PC-3 (cell line): ENCODE measurements at regions not wholly inside any gene's neighbourhood (a gene's known extent, or its start where the extent isn't known, plus 50 kb on each side); places are given as distances from the start of the nearest gene placed in this dataset.

ENCODE experiments used
- ATAC-seq: fragments of 200-7000 bp; cut with Tn5 transposase; 2 replicates; pipeline ENCODE4 v1.9.1; 2020; ENCODE audit warnings: mild to moderate bottlenecking, moderate library complexity
- BruUV-seq: library from RNA; stranded (reverse); fragments of 400-500 nt; replicated peaks from 2 replicates; lab custom pipeline; 2021; lab: Mats Ljungman, UMichigan
- CTCF ChIA-PET: fragments of 300-600 bp; sonication (Branson Sonifier 250); formaldehyde crosslinking; loops from one replicate; lab custom pipeline; 2022; ENCODE audit warnings: antibody characterized with exemption; lab: Charles Lee
- POLR2A ChIA-PET: fragments of 300-600 bp; sonication (Branson Sonifier 250); formaldehyde crosslinking; loops from one replicate; lab custom pipeline; 2022; ENCODE audit warnings: antibody characterized with exemption; ENCODE audit not compliant: unreplicated experiment; lab: Charles Lee
- DNase-seq: peaks from one replicate; pipeline ENCODE4 v3.0.0-alpha.2; 2015
- H2AFZ ChIP-seq: fragments of 300-600 bp; sonication (generic); 2 replicates; pipeline ENCODE4 v1.6.0; 2016; ENCODE audit warnings: antibody characterized with exemption, low read length
- H3F3A ChIP-seq: fragments of 300-600 bp; sonication (generic); one replicate; pipeline ENCODE4 v1.6.0; 2017; ENCODE audit warnings: antibody characterized with exemption, low read length, control low read depth, mild to moderate bottlenecking; ENCODE audit not compliant: unreplicated experiment
- H3K27ac ChIP-seq: fragments of 300-600 bp; sonication (generic); 2 replicates; pipeline ENCODE4 v1.5.1; 2016; ENCODE audit warnings: mild to moderate bottlenecking, low read length
- H3K27me3 ChIP-seq: fragments of 300-600 bp; sonication (generic); 2 replicates; pipeline ENCODE4 v1.6.1; 2016; ENCODE audit warnings: low read length, mixed read lengths
- H3K36me3 ChIP-seq: fragments of 300-600 bp; sonication (generic); 2 replicates; pipeline ENCODE4 v1.6.1; 2016; ENCODE audit warnings: low read depth, mixed run types, low read length, mixed read lengths
- H3K4me1 ChIP-seq: fragments of 300-600 bp; sonication (generic); 2 replicates; pipeline ENCODE4 v1.5.1; 2016; ENCODE audit warnings: low read length; ENCODE audit not compliant: insufficient read depth
- H3K4me2 ChIP-seq: fragments of 300-600 bp; sonication (generic); 2 replicates; pipeline ENCODE4 v1.6.0; 2016; ENCODE audit warnings: low read length
- H3K4me3 ChIP-seq: fragments of 300-600 bp; sonication (generic); 2 replicates; pipeline ENCODE4 v1.5.1; 2016; ENCODE audit warnings: mild to moderate bottlenecking, low read length, mixed read lengths
- H3K79me2 ChIP-seq: fragments of 300-600 bp; sonication (generic); 2 replicates; pipeline ENCODE4 v1.6.1; 2017; ENCODE audit warnings: low read length, mixed read lengths
- H3K9ac ChIP-seq: fragments of 300-600 bp; sonication (generic); 2 replicates; pipeline ENCODE4 v1.6.0; 2016; ENCODE audit warnings: mild to moderate bottlenecking, low read length
- H3K9me2 ChIP-seq: fragments of 300-600 bp; sonication (generic); replicated peaks from 2 replicates; pipeline ENCODE4 v1.6.1; 2016; ENCODE audit warnings: mixed run types, low read length, mixed read lengths
- H3K9me3 ChIP-seq: fragments of 300-600 bp; sonication (generic); 2 replicates; pipeline ENCODE4 v1.6.1; 2016; ENCODE audit warnings: low read length, mixed read lengths
- H4K20me1 ChIP-seq: fragments of 300-600 bp; sonication (generic); 2 replicates; pipeline ENCODE4 v1.6.1; 2016; ENCODE audit warnings: low read length, mixed read lengths
- CTCF ChIP-seq: fragments of 300-600 bp; sonication (generic); conservative IDR thresholded peaks from 2 replicates; pipeline ENCODE4 v1.5.1; 2017; ENCODE audit warnings: antibody characterized with exemption, low read depth, mild to moderate bottlenecking, low read length
- EZH2 ChIP-seq: fragments of 300-600 bp; sonication (generic); IDR thresholded peaks from one replicate; pipeline ENCODE4 v1.6.1; 2017; ENCODE audit warnings: antibody characterized with exemption, mild to moderate bottlenecking, low read length; ENCODE audit not compliant: unreplicated experiment
- EZH2phosphoT487 ChIP-seq: fragments of 300-600 bp; sonication (generic); IDR thresholded peaks from 2 replicates; pipeline ENCODE4 v1.6.1; 2018; ENCODE audit warnings: mild to moderate bottlenecking, antibody characterized with exemption, low read length, borderline replicate concordance
- intact Hi-C: fragments of 100-400 bp; cut with micrococcal nuclease; formaldehyde crosslinking; loops from 2 replicates; pipeline ENCODE4 v1.9.0; 2023

- no peaks in the 10 kb centered on the region for H4K20me1 ChIP-seq
- H3K9me2 ChIP-seq: no peaks in the 10 kb centered on the region
- no peak overlapping the region for H3K27ac ChIP-seq
- H3K36me3 ChIP-seq: no peaks in the 10 kb centered on the region
- no peaks in the 10 kb centered on the region for H3K4me1 ChIP-seq
- TF ChIP-seq EZH2: no peak
- TF ChIP-seq CTCF: no peak
- TF ChIP-seq EZH2phosphoT487: no peak
- no peaks in the 10 kb centered on the region for H3F3A ChIP-seq
- no peak overlapping the region for H3K9ac ChIP-seq
- no peak overlapping the region for H2AFZ ChIP-seq
- ChIA-PET CTCF (no interaction called here), POLR2A (no interaction called here)
- no peak overlapping the region for H3K4me2 ChIP-seq
- ATAC-seq: 0 out of 2 replicates have a peak, but pooled peaks have one; percentile 29
- no peak overlapping the region for H3K4me3 ChIP-seq
- no peak for DNase-seq
- H3K27me3 ChIP-seq: no peaks in the 10 kb centered on the region
- no peaks in the 10 kb centered on the region for H3K9me3 ChIP-seq
- no peaks in the 10 kb centered on the region for H3K79me2 ChIP-seq
- intact Hi-C loops: loop anchor here (1.0 kb wide), 1 partner anchor 55 kb away; no protein-coding TSS in a partner anchor
- no TSS peak for BruUV-seq
Measured at GRCh38 chr7:89826557-89826956, 327.7 kb upstream of the STEAP1 start.

- Histone ChIP-seq H3K36me3 (no peaks in the 10 kb centered on the region), H3K4me1 (no peaks in the 10 kb centered on the region), H2AFZ (no peak overlapping the region), H3K9me2 (no peaks in the 10 kb centered on the region), H4K20me1 (no peaks in the 10 kb centered on the region), H3K79me2 (no peaks in the 10 kb centered on the region), H3K4me3 (no peak overlapping the region), H3K9me3 (no peaks in the 10 kb centered on the region), H3K4me2 (no peak overlapping the region), H3K9ac (no peak overlapping the region), H3K27me3 (no peaks in the 10 kb centered on the region), H3F3A (no peaks in the 10 kb centered on the region), H3K27ac (no peak overlapping the region)
- TF ChIP-seq EZH2 (no peak), EZH2phosphoT487 (no peak), CTCF (no peak)
- ATAC-seq (peak; percentile 56), DNase-seq (peak; percentile 1)
- no TSS peak for BruUV-seq
- intact Hi-C loops: no loop called here
- POLR2A ChIA-PET: no interaction called here
- CTCF ChIA-PET: no interaction called here
Measured at GRCh38 chr7:89837515-89837914, 316.8 kb upstream of the STEAP1 start.

GRCh38 chr7:89839329-89839728 is 314.9 kb upstream of the STEAP1 start:
- H3K27me3 ChIP-seq: no peaks in the 10 kb centered on the region
- DNase-seq (no peak), ATAC-seq (no peak)
- no peaks in the 10 kb centered on the region for H3K9me3 ChIP-seq
- no peak overlapping the region for H3K4me3 ChIP-seq
- intact Hi-C loops: no loop called here
- no peaks in the 10 kb centered on the region for H3K4me1 ChIP-seq
- H3K79me2 ChIP-seq: no peaks in the 10 kb centered on the region
- no peaks in the 10 kb centered on the region for H3K36me3 ChIP-seq
- no peak overlapping the region for H3K4me2 ChIP-seq
- BruUV-seq: no TSS peak
- ChIA-PET CTCF (no interaction called here), POLR2A (no interaction called here)
- H2AFZ ChIP-seq: 0 out of 2 replicates have a peak overlapping the region, but pooled peaks have one; percentile 30
- TF ChIP-seq EZH2 (no peak), CTCF (no peak), EZH2phosphoT487 (no peak)
- no peaks in the 10 kb centered on the region for H3F3A ChIP-seq
- H3K9me2 ChIP-seq: no peaks in the 10 kb centered on the region
- no peak overlapping the region for H3K9ac ChIP-seq
- H4K20me1 ChIP-seq: no peaks in the 10 kb centered on the region
- H3K27ac ChIP-seq: no peak overlapping the region
